Activated naive CD8-positive, alpha-beta T cell treated with anti-CD3 and anti-CD28 coated beads for 36 hours (primary cell): ENCODE measurements at regions not wholly inside any gene's neighbourhood (a gene's known extent, or its start where the extent isn't known, plus 50 kb on each side); places are given as distances from the start of the nearest gene placed in this dataset.

Source experiments
- DNase-seq: peaks from one replicate; pipeline ENCODE4 v3.0.0; 2021
- H3K27ac Mint-ChIP-seq: one replicate; pipeline ENCODE4 v1.8.0; 2022; ENCODE audit warnings: mild to moderate bottlenecking, moderate library complexity, mixed read lengths
- H3K27me3 Mint-ChIP-seq: one replicate; pipeline ENCODE4 v1.8.0; 2022; ENCODE audit warnings: mild to moderate bottlenecking, mixed read lengths
- H3K36me3 Mint-ChIP-seq: one replicate; pipeline ENCODE4 v1.8.0; 2021; ENCODE audit warnings: mild to moderate bottlenecking, mixed read lengths
- H3K4me1 Mint-ChIP-seq: one replicate; pipeline ENCODE4 v1.8.0; 2021; ENCODE audit warnings: mixed read lengths
- H3K4me3 Mint-ChIP-seq: one replicate; pipeline ENCODE4 v1.8.0; 2022; ENCODE audit warnings: mild to moderate bottlenecking, moderate library complexity, mixed read lengths
- H3K9me3 Mint-ChIP-seq: one replicate; pipeline ENCODE4 v1.8.0; 2022; ENCODE audit warnings: mixed read lengths

DNA sequence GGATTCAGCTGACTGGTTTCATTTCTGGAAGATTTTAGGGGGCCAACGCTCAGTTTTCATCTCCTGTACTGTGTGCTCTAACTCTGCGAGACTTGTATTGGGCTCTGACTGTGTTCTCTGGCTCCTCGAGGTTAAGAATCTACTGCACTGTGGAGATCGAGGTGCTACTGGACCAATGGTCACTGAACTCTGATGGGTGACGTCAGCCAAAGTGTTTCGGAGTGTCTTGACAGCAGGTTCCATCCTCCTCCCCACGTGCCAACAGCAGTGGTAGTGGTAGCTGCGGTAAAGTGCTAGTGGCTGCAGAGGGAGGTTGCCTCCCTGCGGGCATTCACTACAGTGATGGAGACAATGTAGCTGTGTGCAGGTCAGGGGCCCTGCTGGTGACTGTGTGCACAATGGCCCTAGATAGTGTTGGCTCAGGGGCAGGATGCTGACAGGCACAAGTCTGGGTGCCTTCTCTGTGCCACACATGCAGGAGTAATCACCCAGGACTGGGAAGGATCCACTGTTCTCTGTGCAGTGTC, 705.7 kb upstream of the DDX18 start:
- Mint-ChIP-seq H3K27me3 (no peaks in the 10 kb centered on the region), H3K9me3 (peaks cover 7% of the 10 kb centered on the region), H3K4me3 (no peak overlapping the region), H3K36me3 (no peaks in the 10 kb centered on the region), H3K27ac (no peak overlapping the region), H3K4me1 (no peaks in the 10 kb centered on the region)
- no peak for DNase-seq

DNA sequence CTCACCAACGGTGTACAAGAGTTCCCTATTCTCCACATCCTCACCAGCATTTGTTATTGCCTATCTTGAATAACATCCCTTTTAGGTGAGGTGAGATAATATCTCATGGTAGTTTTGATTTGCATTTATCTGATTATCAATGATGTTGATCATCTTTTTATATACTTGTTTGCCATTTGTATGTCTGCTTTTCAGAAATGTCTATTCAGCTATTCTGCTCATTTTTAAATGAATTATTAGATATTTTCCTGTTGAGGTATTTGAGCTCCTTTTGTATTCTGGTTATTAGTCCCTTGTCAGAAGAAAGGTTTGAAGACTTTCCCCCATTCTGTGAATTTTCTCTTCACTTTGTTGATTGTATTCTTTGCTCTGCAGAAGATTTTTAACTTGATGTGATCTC, 695.5 kb upstream of the DDX18 start:
- H3K36me3 Mint-ChIP-seq: no peaks in the 10 kb centered on the region
- no peak overlapping the region for H3K27ac Mint-ChIP-seq
- DNase-seq: no peak
- no peak overlapping the region for H3K4me3 Mint-ChIP-seq
- H3K27me3 Mint-ChIP-seq: no peaks in the 10 kb centered on the region
- peaks cover 5% of the 10 kb centered on the region for H3K9me3 Mint-ChIP-seq
- H3K4me1 Mint-ChIP-seq: no peaks in the 10 kb centered on the region

DNA sequence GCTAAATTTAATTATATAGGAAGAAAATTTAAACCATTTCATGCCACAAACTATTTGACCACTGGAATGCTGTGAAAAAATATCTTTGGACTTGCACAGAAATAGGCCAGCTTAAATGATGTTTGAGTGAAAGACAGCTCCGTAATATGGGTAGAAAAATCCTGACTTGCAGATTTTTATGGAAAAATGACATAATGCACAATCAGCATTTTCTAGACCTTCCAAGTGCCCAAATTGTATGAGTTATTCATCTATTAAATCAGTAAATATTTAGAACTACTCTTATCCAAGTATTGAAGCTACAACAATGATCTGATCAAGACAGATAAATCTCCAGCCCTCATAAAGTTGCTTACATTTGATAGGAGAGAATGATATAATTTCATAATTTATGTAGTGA, 691.1 kb upstream of the DDX18 start:
- Mint-ChIP-seq H3K27me3 (no peaks in the 10 kb centered on the region), H3K27ac (no peak overlapping the region), H3K4me1 (no peaks in the 10 kb centered on the region), H3K9me3 (peaks cover 5% of the 10 kb centered on the region), H3K36me3 (no peaks in the 10 kb centered on the region), H3K4me3 (no peak overlapping the region)
- DNase-seq: no peak

DNA sequence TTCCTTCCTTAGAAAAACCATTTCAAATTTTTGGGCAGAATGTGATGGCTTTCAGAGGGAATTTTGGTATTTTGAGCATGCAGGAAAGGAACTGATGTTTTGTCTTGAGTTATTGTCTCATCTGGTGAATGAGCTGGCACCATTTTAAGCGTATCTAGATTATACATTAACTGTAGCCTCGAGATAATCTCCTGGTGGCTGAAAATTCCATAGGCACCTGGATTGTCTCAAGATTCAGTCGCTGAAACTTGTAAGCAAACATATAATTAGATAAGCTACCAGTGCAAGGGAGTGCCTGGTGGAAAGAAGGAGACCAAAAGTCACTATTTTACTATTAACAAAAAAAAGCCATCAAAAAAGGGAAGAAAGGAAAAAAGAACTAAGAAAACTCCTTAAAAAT, 687.8 kb upstream of the DDX18 start:
- peaks cover 6% of the 10 kb centered on the region for H3K9me3 Mint-ChIP-seq
- no peak overlapping the region for H3K27ac Mint-ChIP-seq
- no peaks in the 10 kb centered on the region for H3K27me3 Mint-ChIP-seq
- DNase-seq: no peak
- no peaks in the 10 kb centered on the region for H3K36me3 Mint-ChIP-seq
- no peaks in the 10 kb centered on the region for H3K4me1 Mint-ChIP-seq
- no peak overlapping the region for H3K4me3 Mint-ChIP-seq

DNA sequence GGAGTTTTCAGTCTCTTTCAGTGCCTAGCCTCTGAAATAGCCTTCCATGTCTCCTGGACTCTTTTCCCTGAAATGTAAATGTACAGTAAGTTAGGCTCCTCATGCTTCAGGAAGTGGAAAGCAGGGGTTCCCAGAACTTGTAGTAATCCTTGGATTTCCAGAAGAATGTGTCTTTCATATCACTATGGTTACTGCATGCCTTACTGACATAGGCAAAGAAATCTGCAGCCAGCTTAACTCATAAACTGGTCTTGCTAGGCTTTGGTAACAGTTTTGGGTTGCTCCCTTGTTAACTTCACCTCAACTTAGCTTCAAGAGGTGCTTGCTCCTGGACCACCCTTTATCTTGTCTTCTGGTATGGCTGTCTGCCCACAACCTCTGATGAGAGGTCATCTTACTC, 686.8 kb upstream of the DDX18 start:
- no peak overlapping the region for H3K27ac Mint-ChIP-seq
- no peaks in the 10 kb centered on the region for H3K27me3 Mint-ChIP-seq
- H3K4me1 Mint-ChIP-seq: no peaks in the 10 kb centered on the region
- H3K9me3 Mint-ChIP-seq: peaks cover 6% of the 10 kb centered on the region
- no peak overlapping the region for H3K4me3 Mint-ChIP-seq
- H3K36me3 Mint-ChIP-seq: no peaks in the 10 kb centered on the region
- no peak for DNase-seq

DNA sequence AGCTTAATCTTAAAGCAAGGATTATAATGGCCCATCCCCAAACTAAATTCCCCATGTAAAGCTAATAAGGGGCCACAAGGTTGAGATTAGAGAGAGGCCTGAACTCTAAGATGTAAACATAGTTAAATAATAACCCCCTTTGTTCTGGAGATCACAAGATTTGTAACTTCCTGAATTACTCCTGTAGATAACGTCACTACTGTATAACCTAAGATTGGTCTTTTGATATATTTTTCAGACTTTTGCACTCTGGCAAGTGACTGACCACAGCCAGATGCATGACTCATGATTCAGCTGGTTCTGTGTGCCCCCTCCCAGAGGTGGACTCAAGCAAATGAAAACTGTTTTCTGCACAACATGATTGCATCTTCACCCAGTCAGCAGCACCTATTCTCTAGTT, 686.0 kb upstream of the DDX18 start:
- Mint-ChIP-seq H3K9me3 (peaks cover 6% of the 10 kb centered on the region), H3K27ac (no peak overlapping the region), H3K4me1 (no peaks in the 10 kb centered on the region)

DNA sequence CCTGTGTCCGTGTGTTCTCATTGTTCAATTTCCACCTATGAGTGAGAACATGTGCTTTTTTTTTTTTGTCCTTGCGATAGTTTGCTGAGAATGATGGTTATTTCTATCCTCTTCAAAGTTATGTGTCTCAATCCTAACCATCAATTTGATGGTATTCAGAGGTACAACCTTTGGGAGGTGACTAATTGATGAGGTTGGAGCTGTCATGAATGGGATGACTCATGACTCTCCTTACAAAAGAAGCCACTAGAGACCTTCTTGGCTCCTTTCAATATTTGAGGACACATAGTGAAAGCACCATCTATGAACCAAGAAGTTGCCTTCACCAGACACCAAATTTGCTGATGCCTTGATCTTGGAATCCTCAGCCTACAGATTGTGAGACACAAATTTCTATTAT, 677.1 kb upstream of the DDX18 start:
- DNase-seq: no peak
- no peak overlapping the region for H3K27ac Mint-ChIP-seq
- H3K4me1 Mint-ChIP-seq: no peaks in the 10 kb centered on the region
- peaks cover 5% of the 10 kb centered on the region for H3K9me3 Mint-ChIP-seq
- no peak overlapping the region for H3K4me3 Mint-ChIP-seq
- no peaks in the 10 kb centered on the region for H3K27me3 Mint-ChIP-seq
- H3K36me3 Mint-ChIP-seq: no peaks in the 10 kb centered on the region

More for the DNA sequence above, 686.0 kb upstream of the DDX18 start:
- H3K36me3 Mint-ChIP-seq: no peaks in the 10 kb centered on the region
- H3K4me3 Mint-ChIP-seq: no peak overlapping the region
- no peak for DNase-seq
- no peaks in the 10 kb centered on the region for H3K27me3 Mint-ChIP-seq

DNA sequence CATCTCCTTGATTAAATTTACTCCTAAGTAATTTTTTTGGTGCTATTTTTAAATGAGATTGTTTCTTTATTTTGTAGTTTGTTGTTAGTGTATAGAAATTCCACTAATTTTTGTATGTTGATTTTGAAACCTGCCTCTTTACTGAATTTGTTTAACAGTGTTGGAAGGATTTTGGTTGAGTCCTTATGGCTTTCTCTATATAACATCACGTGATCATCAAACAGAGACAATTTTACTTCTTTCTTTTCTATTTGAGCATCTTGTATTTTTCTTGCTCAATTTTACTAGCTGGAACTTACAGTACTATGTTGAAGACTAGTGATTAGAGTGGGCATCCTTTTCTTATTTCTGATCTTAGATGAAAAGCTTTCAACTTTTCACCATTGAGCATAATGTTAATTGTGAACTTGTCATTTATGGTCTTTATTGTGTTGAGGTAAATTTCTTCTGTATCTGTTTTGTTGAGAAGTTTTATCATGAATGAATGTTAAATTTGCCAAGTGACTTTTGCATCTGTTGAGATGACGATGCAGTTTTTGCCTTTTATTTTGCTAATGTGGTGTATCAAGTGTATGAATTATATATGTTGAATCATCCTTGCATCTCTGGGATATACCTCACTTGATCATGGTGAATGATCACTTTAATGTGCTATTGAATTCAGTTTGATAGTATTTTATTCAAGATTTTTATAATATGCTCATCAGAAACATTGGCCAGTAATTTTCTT, 645.3 kb upstream of the DDX18 start:
- DNase-seq: no peak
- Mint-ChIP-seq H3K36me3 (no peaks in the 10 kb centered on the region), H3K4me3 (no peak overlapping the region), H3K4me1 (no peaks in the 10 kb centered on the region), H3K9me3 (peaks cover 8% of the 10 kb centered on the region), H3K27me3 (no peaks in the 10 kb centered on the region), H3K27ac (no peak overlapping the region)

DNA sequence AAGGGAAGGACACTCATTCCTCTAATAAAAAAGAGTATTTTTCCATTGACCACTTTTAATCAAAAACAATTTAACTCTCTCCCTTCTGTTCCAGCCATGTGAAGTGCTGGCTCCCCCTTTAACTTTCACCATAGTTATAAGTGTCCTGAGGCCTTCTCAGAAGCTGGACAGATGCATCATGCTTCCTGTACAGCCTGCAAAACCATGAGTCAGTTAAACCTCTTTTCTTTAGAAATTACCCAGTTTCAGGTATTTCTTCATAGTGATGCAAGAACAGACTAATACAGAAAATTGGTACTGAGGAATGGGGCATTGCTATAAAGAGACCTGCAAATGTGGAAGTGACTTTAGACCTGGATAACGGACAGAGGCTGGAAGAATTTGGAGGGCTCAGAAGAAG, 643.6 kb upstream of the DDX18 start:
- no peak for DNase-seq
- no peaks in the 10 kb centered on the region for H3K36me3 Mint-ChIP-seq
- peaks cover 5% of the 10 kb centered on the region for H3K9me3 Mint-ChIP-seq
- H3K27ac Mint-ChIP-seq: no peak overlapping the region
- no peaks in the 10 kb centered on the region for H3K27me3 Mint-ChIP-seq
- H3K4me3 Mint-ChIP-seq: no peak overlapping the region
- H3K4me1 Mint-ChIP-seq: no peaks in the 10 kb centered on the region

DNA sequence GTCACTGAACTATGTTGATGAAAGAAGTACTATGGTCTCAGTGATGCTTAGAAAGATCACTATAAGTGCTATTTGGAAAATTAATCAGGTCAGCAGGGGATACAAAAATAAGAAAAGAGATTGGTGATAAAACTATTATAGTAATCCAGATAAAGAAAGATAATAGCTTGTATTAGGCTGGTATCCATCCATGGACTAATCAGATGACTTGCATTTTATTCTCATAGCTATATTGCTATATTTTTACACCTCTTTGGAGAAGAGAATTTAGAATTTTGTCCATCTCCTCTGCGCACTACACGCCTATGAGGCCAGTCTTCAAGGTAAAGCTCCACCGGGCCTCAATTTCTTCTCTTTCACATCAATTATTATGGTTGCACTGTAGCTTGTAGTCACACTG, 635.1 kb upstream of the DDX18 start:
- Mint-ChIP-seq H3K4me3 (no peak overlapping the region), H3K27me3 (no peaks in the 10 kb centered on the region), H3K4me1 (no peaks in the 10 kb centered on the region), H3K27ac (no peak overlapping the region), H3K36me3 (no peaks in the 10 kb centered on the region), H3K9me3 (peaks cover 4% of the 10 kb centered on the region)
- no peak for DNase-seq

DNA sequence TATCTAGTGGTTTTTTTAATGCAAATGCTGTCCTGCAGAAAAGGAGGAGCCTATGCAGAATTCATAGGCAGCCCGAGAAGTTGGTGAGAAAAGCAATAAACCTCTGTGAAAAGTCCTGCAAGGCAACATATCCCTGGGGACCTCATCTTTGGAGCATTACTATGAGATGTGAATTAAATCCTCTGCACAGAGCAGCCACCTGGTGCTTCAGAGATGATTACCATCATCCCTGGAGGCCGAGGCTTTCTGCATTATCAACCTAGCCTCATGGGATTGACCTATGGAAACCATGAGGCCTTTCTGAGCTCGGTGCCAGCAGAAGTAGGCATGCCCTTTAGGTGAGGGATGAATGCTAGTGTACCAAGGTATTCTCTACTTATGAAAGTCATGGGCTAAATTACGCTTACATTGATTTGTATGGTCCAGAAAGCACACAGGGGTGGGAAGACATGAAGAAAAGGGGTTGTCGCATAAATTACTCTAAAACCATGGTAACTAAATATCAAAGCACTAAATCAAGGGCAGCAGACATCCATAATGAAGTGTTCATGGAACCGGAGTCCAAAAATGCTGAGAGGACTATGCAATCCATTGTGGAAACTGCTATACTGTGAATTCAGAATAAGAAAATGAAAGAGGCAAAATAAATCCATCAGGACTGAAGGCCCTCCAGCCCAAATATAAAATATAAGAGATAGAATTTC, 623.5 kb upstream of the DDX18 start:
- peaks cover 3% of the 10 kb centered on the region for H3K9me3 Mint-ChIP-seq
- no peaks in the 10 kb centered on the region for H3K4me1 Mint-ChIP-seq
- no peak overlapping the region for H3K4me3 Mint-ChIP-seq
- H3K36me3 Mint-ChIP-seq: no peaks in the 10 kb centered on the region
- DNase-seq: no peak
- H3K27me3 Mint-ChIP-seq: no peaks in the 10 kb centered on the region
- H3K27ac Mint-ChIP-seq: no peak overlapping the region

DNA sequence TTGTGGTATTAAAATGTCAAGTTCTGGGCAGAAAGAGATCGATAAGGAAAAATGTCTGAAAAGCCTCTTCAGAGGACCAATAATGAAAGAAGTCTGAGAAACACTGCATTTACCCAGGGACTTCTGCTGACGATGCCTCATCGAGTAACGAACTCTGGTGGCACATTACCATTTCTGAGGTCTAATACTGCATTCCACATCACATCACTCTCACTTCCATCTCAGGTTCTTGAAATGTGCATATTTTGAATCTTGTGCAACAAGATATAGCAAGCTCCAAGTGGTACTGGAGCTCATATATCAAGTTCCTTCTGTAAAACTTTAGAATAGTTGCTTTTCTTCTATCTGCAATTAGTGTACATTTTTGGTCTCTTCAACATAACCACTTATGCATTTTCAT, 619.1 kb upstream of the DDX18 start:
- Mint-ChIP-seq H3K27me3 (no peaks in the 10 kb centered on the region), H3K4me1 (no peaks in the 10 kb centered on the region), H3K9me3 (peaks cover 6% of the 10 kb centered on the region), H3K36me3 (no peaks in the 10 kb centered on the region), H3K4me3 (no peak overlapping the region), H3K27ac (no peak overlapping the region)
- DNase-seq: no peak

DNA sequence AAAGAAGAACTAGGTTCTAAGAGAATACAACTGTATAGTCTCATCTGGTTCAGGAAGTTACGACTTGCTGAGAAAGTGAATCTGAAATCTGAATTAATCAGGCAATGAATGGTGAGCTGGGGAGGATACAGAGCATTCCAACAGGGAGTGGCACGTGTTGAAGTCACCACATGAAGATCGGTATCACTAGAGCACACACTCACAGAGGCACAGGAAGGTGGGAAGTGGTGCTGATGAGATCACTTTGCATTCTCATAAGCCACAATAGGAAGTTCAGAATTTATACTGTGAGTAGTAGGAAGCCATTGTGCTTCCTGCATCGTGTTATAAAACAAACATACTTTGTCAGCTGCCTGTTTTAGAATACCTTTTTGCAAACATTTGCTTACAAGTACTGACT, 615.0 kb upstream of the DDX18 start:
- Mint-ChIP-seq H3K36me3 (no peaks in the 10 kb centered on the region), H3K9me3 (peaks cover 5% of the 10 kb centered on the region)

DNA sequence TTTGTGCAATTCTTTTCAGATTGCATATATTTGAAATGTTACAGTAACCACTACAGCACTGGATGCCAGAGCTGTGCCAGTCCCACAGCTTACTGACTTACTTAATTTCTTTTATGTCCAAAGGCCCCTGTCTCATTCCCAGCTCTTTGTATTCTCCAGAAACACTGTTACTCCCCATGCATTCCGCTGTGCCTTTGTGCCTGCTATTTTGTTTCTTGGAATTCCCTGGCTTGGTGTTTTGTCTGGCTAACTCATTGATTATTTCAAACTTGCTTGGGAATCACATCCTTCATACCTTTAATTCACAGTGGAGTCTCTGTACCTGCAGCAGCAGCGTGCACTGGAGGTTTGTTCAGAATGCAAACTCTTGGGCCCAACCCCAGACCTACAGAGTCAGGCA, 601.9 kb upstream of the DDX18 start:
- Mint-ChIP-seq H3K36me3 (no peaks in the 10 kb centered on the region), H3K4me1 (no peaks in the 10 kb centered on the region), H3K4me3 (no peak overlapping the region), H3K27ac (no peak overlapping the region), H3K27me3 (no peaks in the 10 kb centered on the region), H3K9me3 (peaks cover 1% of the 10 kb centered on the region)
- DNase-seq: no peak

More for the DNA sequence above, 615.0 kb upstream of the DDX18 start:
- H3K4me3 Mint-ChIP-seq: no peak overlapping the region
- no peak for DNase-seq
- no peaks in the 10 kb centered on the region for H3K4me1 Mint-ChIP-seq
- no peak overlapping the region for H3K27ac Mint-ChIP-seq
- H3K27me3 Mint-ChIP-seq: no peaks in the 10 kb centered on the region

DNA sequence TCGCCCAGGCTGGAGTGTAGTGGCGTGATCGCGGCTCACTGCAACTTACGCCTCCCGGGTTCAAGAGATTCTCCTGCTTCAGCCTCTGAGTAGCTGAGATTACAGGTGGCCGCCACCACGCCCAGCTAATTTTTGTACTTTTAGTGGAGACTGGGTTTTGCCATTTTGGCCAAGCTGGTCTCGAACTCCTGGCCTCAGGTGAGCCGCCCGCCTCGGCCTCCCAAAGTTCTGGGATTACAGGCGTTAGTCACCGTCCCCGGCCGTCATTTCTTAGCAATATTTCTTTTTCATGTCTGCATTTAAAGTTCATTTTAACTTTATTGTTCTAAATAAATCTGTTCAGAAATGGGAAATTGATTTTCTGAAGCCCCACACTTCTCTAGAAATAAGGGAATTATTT, 597.3 kb upstream of the DDX18 start:
- no peak overlapping the region for H3K27ac Mint-ChIP-seq
- H3K4me3 Mint-ChIP-seq: no peak overlapping the region
- H3K36me3 Mint-ChIP-seq: no peaks in the 10 kb centered on the region
- peaks cover 6% of the 10 kb centered on the region for H3K9me3 Mint-ChIP-seq
- H3K4me1 Mint-ChIP-seq: no peaks in the 10 kb centered on the region
- no peaks in the 10 kb centered on the region for H3K27me3 Mint-ChIP-seq
- DNase-seq: no peak

DNA sequence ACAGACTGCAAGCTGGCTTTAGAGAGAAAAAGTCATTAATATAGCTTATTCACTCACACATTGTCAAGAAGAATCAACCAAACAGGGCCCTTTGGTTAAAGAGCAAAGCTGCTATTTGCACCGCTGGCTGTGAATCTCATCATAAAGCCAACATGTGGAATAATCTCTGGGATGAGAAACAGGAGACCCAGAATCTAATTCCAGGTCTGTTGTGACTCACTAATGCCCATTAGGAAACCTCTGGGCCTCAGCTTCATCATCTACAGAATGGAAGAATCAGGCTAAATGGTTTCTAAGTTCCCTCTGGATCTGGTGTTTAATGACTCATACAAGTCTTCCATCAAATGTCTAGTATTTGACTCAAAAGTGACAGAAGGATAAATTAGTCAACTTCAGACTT, 591.7 kb upstream of the DDX18 start:
- Mint-ChIP-seq H3K36me3 (no peaks in the 10 kb centered on the region), H3K27me3 (no peaks in the 10 kb centered on the region), H3K4me1 (no peaks in the 10 kb centered on the region), H3K27ac (no peak overlapping the region), H3K4me3 (no peak overlapping the region), H3K9me3 (peaks cover 12% of the 10 kb centered on the region)
- no peak for DNase-seq
